Panc1 (cell line): ENCODE measurements at regions not wholly inside any gene's neighbourhood (a gene's known extent, or its start where the extent isn't known, plus 50 kb on each side); places are given as distances from the start of the nearest gene placed in this dataset.

Experiments
- ATAC-seq: fragments of 200-7000 bp; cut with Tn5 transposase; 2 replicates; pipeline ENCODE4 v1.9.1; 2020; ENCODE audit warnings: mild to moderate bottlenecking, moderate library complexity
- BruUV-seq: library from RNA; stranded (reverse); fragments of 400-500 nt; replicated peaks from 2 replicates; lab custom pipeline; 2021; lab: Mats Ljungman, UMichigan
- CTCF ChIA-PET: fragments of 300-600 bp; sonication (Branson Sonifier 250); formaldehyde crosslinking; loops from one replicate; lab custom pipeline; 2022; ENCODE audit warnings: antibody characterized with exemption; lab: Charles Lee
- POLR2A ChIA-PET: fragments of 300-600 bp; sonication (Branson Sonifier 250); formaldehyde crosslinking; loops from one replicate; lab custom pipeline; 2022; ENCODE audit warnings: antibody characterized with exemption; lab: Charles Lee
- DNase-seq: peaks from one replicate; pipeline ENCODE4 v3.0.0-alpha.2; 2010; ENCODE audit warnings: low read depth, low spot score
- H3K27ac ChIP-seq: 2 replicates; pipeline ENCODE4 v1.5.1; 2011; ENCODE audit warnings: mild to moderate bottlenecking, low read length, inconsistent platforms
- H3K27me3 ChIP-seq: fragments of 200-500 bp; sonication (Bioruptor generic); 2 replicates; pipeline ENCODE4 v1.6.0; 2014; ENCODE audit warnings: low read length, inconsistent platforms; ENCODE audit not compliant: control insufficient read depth, insufficient read depth
- H3K36me3 ChIP-seq: fragments of 200-500 bp; sonication (Bioruptor generic); 2 replicates; pipeline ENCODE4 v1.5.1; 2014; ENCODE audit warnings: inconsistent platforms, mild to moderate bottlenecking, low read length, moderate library complexity; ENCODE audit not compliant: control insufficient read depth, insufficient read depth
- H3K4me1 ChIP-seq: 2 replicates; pipeline ENCODE4 v1.5.1; 2011; ENCODE audit warnings: inconsistent platforms, mild to moderate bottlenecking, low read length, moderate library complexity; ENCODE audit not compliant: control insufficient read depth, insufficient read depth
- H3K4me3 ChIP-seq, 2 experiments: 2 replicates each; pipeline ENCODE4 v1.5.1; 2011 to 2012; ENCODE audit warnings: low read depth in 2 of 2, low read length in 2 of 2, mild to moderate bottlenecking in 2 of 2, inconsistent platforms in 1 of 2, moderate library complexity in 1 of 2
- H3K9me3 ChIP-seq: fragments of 200-500 bp; sonication (Bioruptor generic); 2 replicates; pipeline ENCODE4 v1.5.1; 2014; ENCODE audit warnings: low read depth, mild to moderate bottlenecking, inconsistent platforms, low read length, moderate library complexity; ENCODE audit not compliant: control insufficient read depth, insufficient read depth
- CTCF ChIP-seq: fragments of 450-650 bp; IDR thresholded peaks from 2 replicates; pipeline ENCODE4 v1.5.1; 2017; ENCODE audit warnings: mild to moderate bottlenecking
- POLR2AphosphoS5 ChIP-seq: IDR thresholded peaks from 2 replicates; pipeline ENCODE4 v1.6.1; 2012; ENCODE audit warnings: mild to moderate bottlenecking, low read depth, low read length, moderate library complexity
- REST ChIP-seq, 2 experiments: IDR thresholded peaks; 2 replicates each; pipeline ENCODE4 v1.6.1; 2011 to 2012; ENCODE audit warnings: low read depth in 2 of 2, control low read depth in 1 of 2, low read length in 1 of 2, mild to moderate bottlenecking in 1 of 2, moderate library complexity in 1 of 2; ENCODE audit not compliant: insufficient read depth in 1 of 2
- SIN3A ChIP-seq: IDR thresholded peaks from 2 replicates; pipeline ENCODE4 v1.6.1; 2012; ENCODE audit warnings: low read depth, mild to moderate bottlenecking, low read length, moderate library complexity, borderline replicate concordance; ENCODE audit not compliant: insufficient read depth
- TCF7L2 ChIP-seq: IDR thresholded peaks from 2 replicates; pipeline ENCODE4 v1.6.1; 2011; ENCODE audit warnings: mild to moderate bottlenecking, low read depth, low read length, inconsistent platforms
- in situ Hi-C: cut with HindIII; loops from 2 replicates; pipeline ENCODE4 v1.10.0; 2016; ENCODE audit warnings: low sequenced_read_pairs, low pct_unique_long_range_greater_than_20kb
- intact Hi-C: fragments of 100-400 bp; cut with micrococcal nuclease; formaldehyde crosslinking; loops from one replicate; pipeline ENCODE4 v1.10.0; 2022; ENCODE audit not compliant: unreplicated experiment

GRCh38 chr12:93980711-93981110 is 167.7 kb upstream of the PLXNC1 start:
- DNase-seq (no peak), ATAC-seq (no peak)
- intact Hi-C loops = no loop called here
- CTCF ChIA-PET = no interaction called here
- Histone ChIP-seq H3K4me1 (0 out of 2 replicates have a peak, but pooled peaks cover 3% of the 10 kb centered on the region), H3K36me3 (no peaks in the 10 kb centered on the region), H3K4me3 (no peak overlapping the region), H3K27me3 (no peaks in the 10 kb centered on the region), H3K27ac (no peak overlapping the region), H3K9me3 (no peaks in the 10 kb centered on the region)
- in situ Hi-C loops = no loop called here
- TF ChIP-seq REST (IDR thresholded peaks at IDR 0.05; ENCODE audit: insufficient read depth in 1 of 2, low read depth in 2 of 2, low read length in 1 of 2) = no peak
- no peak for TF ChIP-seq POLR2AphosphoS5
- no peak for TF ChIP-seq CTCF
- TF ChIP-seq SIN3A = no peak
- TF ChIP-seq TCF7L2 = no peak
- BruUV-seq = no TSS peak
- POLR2A ChIA-PET = no interaction called here

GRCh38 chr12:93981411-93981810 is 167.0 kb upstream of the PLXNC1 start:
- no peak for ATAC-seq
- no peak overlapping the region for H3K27ac ChIP-seq
- POLR2A ChIA-PET = no interaction called here
- H3K9me3 ChIP-seq = no peaks in the 10 kb centered on the region
- 0 out of 2 replicates have a peak, but pooled peaks cover 3% of the 10 kb centered on the region for H3K4me1 ChIP-seq
- H3K36me3 ChIP-seq = no peaks in the 10 kb centered on the region
- DNase-seq = no peak
- no TSS peak for BruUV-seq
- intact Hi-C loops (no loop called here), in situ Hi-C loops (no loop called here)
- TF ChIP-seq POLR2AphosphoS5 (no peak), REST (IDR thresholded peaks at IDR 0.05; ENCODE audit: insufficient read depth in 1 of 2, low read depth in 2 of 2, low read length in 1 of 2) (no peak), TCF7L2 (no peak), SIN3A (no peak), CTCF (no peak)
- no peaks in the 10 kb centered on the region for H3K27me3 ChIP-seq
- CTCF ChIA-PET = no interaction called here
- no peak overlapping the region for H3K4me3 ChIP-seq
